CMK (cell line): ENCODE measurements at regions not wholly inside any gene's neighbourhood (a gene's known extent, or its start where the extent isn't known, plus 50 kb on each side); places are given as distances from the start of the nearest gene placed in this dataset.

Source experiments
- DNase-seq: peaks from one replicate; pipeline ENCODE4 v3.0.0-alpha.2; 2010; ENCODE audit warnings: low read depth

GRCh38 chr16:51035711-51036110, 115.4 kb downstream of the SALL1 start:
- DNase-seq: no peak

- DNase-seq: no peak
These were observed 116.0 kb downstream of the SALL1 start for GRCh38 chr16:51035110-51035498.

- DNase-seq: no peak
These were observed 116.5 kb downstream of the SALL1 start for GRCh38 chr16:51034481-51035109.

- no peak for DNase-seq
These were observed 119.5 kb downstream of the SALL1 start for GRCh38 chr16:51031598-51031997.

- no peak for DNase-seq
These were observed 120.6 kb downstream of the SALL1 start for GRCh38 chr16:51030516-51030915.

- DNase-seq: no peak
These were observed 125.3 kb downstream of the SALL1 start for GRCh38 chr16:51025588-51026290.

- no peak for DNase-seq
These were observed 126.4 kb downstream of the SALL1 start for GRCh38 chr16:51024703-51025102.

GRCh38 chr16:51022955-51023354, 128.1 kb downstream of the SALL1 start:
- no peak for DNase-seq

- DNase-seq: no peak
These were observed 131.5 kb downstream of the SALL1 start for GRCh38 chr16:51019617-51020016.

GRCh38 chr16:51017969-51018368, 133.1 kb downstream of the SALL1 start:
- no peak for DNase-seq

- no peak for DNase-seq
These were observed 138.7 kb downstream of the SALL1 start for GRCh38 chr16:51012396-51012795.

GRCh38 chr16:51010817-51011216, 140.3 kb downstream of the SALL1 start:
- no peak for DNase-seq

GRCh38 chr16:51009813-51010212, 141.3 kb downstream of the SALL1 start:
- no peak for DNase-seq

- DNase-seq: no peak
These were observed 141.7 kb downstream of the SALL1 start for GRCh38 chr16:51009359-51009758.

- no peak for DNase-seq
These were observed 142.5 kb downstream of the SALL1 start for GRCh38 chr16:51008607-51009006.

GRCh38 chr16:51008037-51008436, 143.0 kb downstream of the SALL1 start:
- no peak for DNase-seq

GRCh38 chr16:51003850-51004566, 147.1 kb downstream of the SALL1 start:
- DNase-seq: no peak

GRCh38 chr16:51002881-51003490, 148.1 kb downstream of the SALL1 start:
- DNase-seq: peak; percentile 81

- no peak for DNase-seq
These were observed 151.9 kb downstream of the SALL1 start for GRCh38 chr16:50999181-50999580.

GRCh38 chr16:50998411-50998810, 152.7 kb downstream of the SALL1 start:
- no peak for DNase-seq

GRCh38 chr16:50997679-50998078, 153.4 kb downstream of the SALL1 start:
- no peak for DNase-seq

- DNase-seq: no peak
These were observed 154.3 kb downstream of the SALL1 start for GRCh38 chr16:50996830-50997186.
